ENCODE measurements at regions not wholly inside any gene's neighbourhood (a gene's known extent, or its start where the extent isn't known, plus 50 kb on each side); places are given as distances from the start of the nearest gene placed in this dataset.

GRCh38 chr9:22893196-22893843, 446.7 kb downstream of the DMRTA1 start:
- H3K9me3 Mint-ChIP-seq = no peaks in the 10 kb centered on the region
- DNase-seq = no peak
- H3K36me3 Mint-ChIP-seq (ENCODE audit: low read depth) = no peaks in the 10 kb centered on the region
- H3K4me3 Mint-ChIP-seq = no peak overlapping the region
- peaks cover 4% of the 10 kb centered on the region; the same call in 1 of the 2 replicates for H3K27me3 Mint-ChIP-seq (ENCODE audit: insufficient read depth)
- TF ChIP-seq, protein P1, sequence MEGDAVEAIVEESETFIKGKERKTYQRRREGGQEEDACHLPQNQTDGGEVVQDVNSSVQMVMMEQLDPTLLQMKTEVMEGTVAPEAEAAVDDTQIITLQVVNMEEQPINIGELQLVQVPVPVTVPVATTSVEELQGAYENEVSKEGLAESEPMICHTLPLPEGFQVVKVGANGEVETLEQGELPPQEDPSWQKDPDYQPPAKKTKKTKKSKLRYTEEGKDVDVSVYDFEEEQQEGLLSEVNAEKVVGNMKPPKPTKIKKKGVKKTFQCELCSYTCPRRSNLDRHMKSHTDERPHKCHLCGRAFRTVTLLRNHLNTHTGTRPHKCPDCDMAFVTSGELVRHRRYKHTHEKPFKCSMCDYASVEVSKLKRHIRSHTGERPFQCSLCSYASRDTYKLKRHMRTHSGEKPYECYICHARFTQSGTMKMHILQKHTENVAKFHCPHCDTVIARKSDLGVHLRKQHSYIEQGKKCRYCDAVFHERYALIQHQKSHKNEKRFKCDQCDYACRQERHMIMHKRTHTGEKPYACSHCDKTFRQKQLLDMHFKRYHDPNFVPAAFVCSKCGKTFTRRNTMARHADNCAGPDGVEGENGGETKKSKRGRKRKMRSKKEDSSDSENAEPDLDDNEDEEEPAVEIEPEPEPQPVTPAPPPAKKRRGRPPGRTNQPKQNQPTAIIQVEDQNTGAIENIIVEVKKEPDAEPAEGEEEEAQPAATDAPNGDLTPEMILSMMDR (IDR thresholded peaks at IDR 0.05) = no peak
- no peaks in the 10 kb centered on the region for H3K4me1 Mint-ChIP-seq (ENCODE audit: low read depth)
- H3K27ac Mint-ChIP-seq = no peak overlapping the region

DNA sequence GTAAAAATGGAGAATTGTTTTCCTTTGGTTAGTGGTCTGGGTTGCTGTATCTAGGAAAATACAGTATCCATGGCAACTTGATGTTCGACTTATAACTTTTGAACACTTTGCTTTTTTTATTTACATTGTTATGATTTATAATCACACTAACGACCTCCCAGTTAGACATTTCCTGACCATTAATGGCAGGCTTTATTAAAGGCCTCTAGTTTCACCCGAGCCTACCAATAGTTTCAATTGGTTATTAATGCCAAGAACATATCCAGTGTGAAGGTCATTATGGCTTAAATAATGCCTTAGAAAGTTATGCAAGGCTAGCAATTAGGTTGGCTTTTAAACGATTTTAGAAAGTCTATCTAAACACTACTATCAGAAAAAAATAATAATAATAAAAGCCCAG, 452.0 kb downstream of the DMRTA1 start:
- H3K9me3 Mint-ChIP-seq = no peaks in the 10 kb centered on the region; the same call in 1 of the 2 replicates
- no peak overlapping the region for H3K27ac Mint-ChIP-seq
- no peak overlapping the region for H3K4me3 Mint-ChIP-seq
- TF ChIP-seq, protein P1 (IDR thresholded peaks at IDR 0.05) = no peak
- H3K27me3 Mint-ChIP-seq (ENCODE audit: insufficient read depth) = no peaks in the 10 kb centered on the region
- no peaks in the 10 kb centered on the region for H3K36me3 Mint-ChIP-seq (ENCODE audit: low read depth)
- no peaks in the 10 kb centered on the region for H3K4me1 Mint-ChIP-seq (ENCODE audit: low read depth)
- no peak for DNase-seq

DNA sequence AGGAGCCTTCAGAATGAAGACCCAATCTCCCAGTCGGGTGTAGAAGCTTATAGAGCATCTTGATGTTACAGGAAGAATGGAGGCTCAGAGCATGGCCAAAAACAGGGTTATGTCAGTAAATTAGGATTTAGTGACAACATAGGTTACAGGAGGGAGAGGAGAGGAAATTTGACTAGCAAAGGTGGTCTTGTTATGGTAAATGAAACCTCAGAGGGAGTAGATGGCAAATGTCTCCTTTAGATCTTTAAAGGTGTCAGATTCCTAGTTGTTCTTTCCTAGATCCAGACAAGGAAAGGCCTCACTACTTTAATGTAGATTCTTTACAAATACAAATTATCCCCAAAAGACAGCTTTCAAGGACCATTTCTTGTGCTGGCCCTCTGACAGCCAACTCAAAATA, 465.0 kb downstream of the DMRTA1 start:
- no peak for DNase-seq
- H3K4me3 Mint-ChIP-seq = no peak overlapping the region
- TF ChIP-seq, protein P1 (IDR thresholded peaks at IDR 0.05) = no peak
- H3K9me3 Mint-ChIP-seq = no peaks in the 10 kb centered on the region; the same call in 1 of the 2 replicates
- no peaks in the 10 kb centered on the region for H3K36me3 Mint-ChIP-seq (ENCODE audit: low read depth)
- no peak overlapping the region for H3K27ac Mint-ChIP-seq
- no peaks in the 10 kb centered on the region; the same call in 1 of the 2 replicates for H3K27me3 Mint-ChIP-seq (ENCODE audit: insufficient read depth)
- H3K4me1 Mint-ChIP-seq (ENCODE audit: low read depth) = no peaks in the 10 kb centered on the region

GRCh38 chr9:22913026-22913425, 466.4 kb downstream of the DMRTA1 start:
- H3K4me3 Mint-ChIP-seq = no peak overlapping the region
- TF ChIP-seq, protein P1 (IDR thresholded peaks at IDR 0.05) = no peak
- no peaks in the 10 kb centered on the region; the same call in 1 of the 2 replicates for H3K9me3 Mint-ChIP-seq
- no peaks in the 10 kb centered on the region; the same call in 1 of the 2 replicates for H3K27me3 Mint-ChIP-seq (ENCODE audit: insufficient read depth)
- no peak overlapping the region for H3K27ac Mint-ChIP-seq
- H3K36me3 Mint-ChIP-seq (ENCODE audit: low read depth) = no peaks in the 10 kb centered on the region
- no peak for DNase-seq
- H3K4me1 Mint-ChIP-seq (ENCODE audit: low read depth) = no peaks in the 10 kb centered on the region

GRCh38 chr9:22913518-22913917, 466.9 kb downstream of the DMRTA1 start:
- Mint-ChIP-seq H3K4me3 (no peak overlapping the region), H3K27me3 (ENCODE audit: insufficient read depth) (no peaks in the 10 kb centered on the region; the same call in 1 of the 2 replicates), H3K9me3 (no peaks in the 10 kb centered on the region; the same call in 1 of the 2 replicates), H3K4me1 (ENCODE audit: low read depth) (no peaks in the 10 kb centered on the region), H3K27ac (no peak overlapping the region), H3K36me3 (ENCODE audit: low read depth) (no peaks in the 10 kb centered on the region)
- TF ChIP-seq, protein P1 (IDR thresholded peaks at IDR 0.05) = no peak
- DNase-seq = no peak
